ENCODE measurements at regions not wholly inside any gene's neighbourhood (a gene's known extent, or its start where the extent isn't known, plus 50 kb on each side); places are given as distances from the start of the nearest gene placed in this dataset.

DNA sequence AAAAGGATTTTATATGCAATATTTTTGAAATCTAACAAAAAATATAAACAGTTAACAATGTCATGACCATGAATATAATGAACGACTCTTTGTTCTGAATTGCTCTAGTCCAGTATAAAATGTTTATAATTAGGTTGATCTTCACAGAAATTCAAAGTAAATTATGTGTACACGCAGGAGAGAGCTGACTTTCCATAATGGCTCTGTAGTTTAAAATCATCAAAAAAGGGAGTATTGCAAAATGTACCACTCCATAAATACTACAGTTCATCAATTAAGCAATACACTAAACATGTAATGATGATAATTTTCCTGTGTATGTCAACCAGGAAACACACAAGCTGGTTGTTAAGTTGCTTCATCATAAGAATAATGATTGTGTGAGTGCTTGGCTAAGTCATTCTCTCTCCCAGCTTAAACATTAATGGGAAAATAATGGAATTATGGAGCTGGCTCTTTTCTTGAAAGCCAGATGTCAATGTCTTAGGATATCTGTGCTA lies 189.5 kb upstream of the PLEKHG7 start:
- DNase-seq (ENCODE audit: low spot score): no peak
- ATAC-seq: no peak
- intact Hi-C loops (cut with DNase I): no loop called here

GRCh38 chr12:92511786-92512185 lies 191.0 kb upstream of the PLEKHG7 start:
- no peak for ATAC-seq
- intact Hi-C loops (cut with DNase I): no loop called here
- no peak for DNase-seq (ENCODE audit: low spot score)

DNA sequence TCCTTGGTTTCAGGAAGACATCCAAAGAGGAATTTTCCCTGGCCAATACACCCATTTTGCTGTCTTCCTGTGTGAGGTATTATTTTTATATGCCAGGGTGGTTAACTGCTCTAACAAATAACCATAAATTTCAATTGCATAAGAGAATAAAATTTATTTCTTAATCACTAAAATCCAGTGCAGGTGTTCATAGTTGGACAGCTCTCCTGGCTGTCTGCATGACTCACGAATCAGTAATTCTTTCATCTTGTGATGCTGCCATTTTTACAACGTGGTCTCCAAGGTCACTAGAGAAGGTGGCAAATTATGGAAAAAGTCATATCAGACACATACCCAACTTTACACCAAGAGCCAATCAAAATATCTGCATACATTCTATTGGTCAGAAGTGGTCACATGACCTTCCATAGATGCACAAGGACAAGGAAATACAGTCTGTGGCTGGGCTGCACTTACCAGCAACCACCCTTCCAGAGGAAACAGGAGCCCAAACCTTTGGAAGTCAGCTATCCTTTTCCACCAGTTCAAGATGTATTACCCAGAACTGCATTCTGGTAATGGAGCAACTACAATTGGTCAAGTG lies 193.5 kb upstream of the PLEKHG7 start:
- intact Hi-C loops (cut with DNase I): loop anchor here (10.0 kb wide), 1 partner anchor 364 kb away; the partner anchor contains the start of gene BTG1
- no peak for DNase-seq (ENCODE audit: low spot score)
- ATAC-seq: no peak

DNA sequence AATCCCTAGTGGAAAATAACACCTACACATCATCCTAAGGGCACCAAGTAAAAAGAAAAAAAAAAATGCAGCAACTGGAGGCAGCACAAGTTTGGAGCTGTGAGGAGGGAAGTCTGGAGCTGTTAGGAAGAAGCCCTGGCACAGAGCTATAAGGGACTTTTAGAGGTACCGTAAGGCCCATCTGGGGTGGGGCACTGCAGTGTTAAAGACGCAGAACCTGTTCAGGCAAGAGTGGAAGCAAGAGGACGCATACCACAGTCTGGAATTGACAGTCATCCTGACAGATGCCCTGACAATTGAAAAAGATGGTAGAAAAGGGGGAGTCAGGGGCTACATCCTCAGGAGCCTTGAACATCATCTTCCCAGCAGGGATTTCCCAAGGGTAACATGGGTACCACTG lies 195.9 kb upstream of the PLEKHG7 start:
- no peak for ATAC-seq
- no peak for DNase-seq (ENCODE audit: low spot score)
- intact Hi-C loops (cut with DNase I): loop anchor here (10.0 kb wide), 1 partner anchor 362 kb away; the partner anchor contains the start of gene BTG1

GRCh38 chr12:92506460-92506859 lies 196.3 kb upstream of the PLEKHG7 start:
- DNase-seq (ENCODE audit: low spot score): no peak
- intact Hi-C loops (cut with DNase I): loop anchor here (10.0 kb wide), 1 partner anchor 362 kb away; the partner anchor contains the start of gene BTG1
- no peak for ATAC-seq

DNA sequence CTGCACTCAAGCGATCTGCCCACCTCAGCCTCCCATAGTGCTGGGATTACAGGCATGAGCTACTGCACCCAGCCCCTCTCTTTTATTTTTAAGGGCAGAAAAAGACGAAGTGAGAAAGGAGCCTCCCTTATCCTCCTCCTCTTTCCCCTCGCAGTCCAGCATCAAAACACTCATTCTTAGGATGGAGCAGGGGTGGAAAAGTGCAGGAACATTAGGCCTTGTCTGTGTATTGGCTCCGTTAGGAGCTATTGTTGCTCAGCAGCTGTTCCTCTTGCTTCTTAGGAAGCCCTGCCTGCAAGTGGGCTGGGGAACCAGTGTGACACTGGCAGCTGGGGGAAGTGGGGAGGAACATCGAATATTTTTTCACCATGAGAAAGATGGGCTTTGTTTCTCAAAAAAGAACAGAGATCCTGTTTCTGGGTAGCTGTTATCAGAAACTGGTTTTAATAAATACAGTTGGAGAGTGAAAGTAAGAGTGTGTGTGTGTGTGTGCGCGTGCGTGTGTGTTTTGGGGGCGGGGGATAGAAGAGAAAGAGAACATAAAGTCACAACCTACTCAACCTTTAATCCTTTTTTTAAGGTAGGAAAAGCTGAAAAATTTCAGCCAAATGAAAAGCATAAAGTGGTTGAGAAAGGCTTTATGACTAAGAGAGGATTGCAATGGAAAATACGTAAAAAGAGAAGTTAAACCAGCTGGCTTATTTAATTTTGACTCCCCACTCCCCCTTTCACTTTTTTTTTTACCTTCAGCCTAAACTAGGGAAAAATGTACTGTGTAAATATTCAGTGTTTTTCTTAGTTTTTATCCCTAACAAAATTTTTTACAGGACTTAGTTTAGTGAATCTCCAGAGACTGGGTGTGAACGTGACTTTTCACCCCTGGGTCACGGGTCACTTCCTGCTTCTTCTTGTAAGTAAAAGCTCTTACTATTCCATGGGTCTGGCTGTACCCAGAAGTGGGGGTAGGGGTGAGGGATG lies 197.2 kb upstream of the PLEKHG7 start:
- intact Hi-C loops (cut with DNase I): loop anchor here (10.0 kb wide), 1 partner anchor 361 kb away; the partner anchor contains the start of gene BTG1
- DNase-seq (ENCODE audit: low spot score) (peak; percentile 91), ATAC-seq (peak; percentile 79)

- ATAC-seq (no peak), DNase-seq (ENCODE audit: low spot score) (peak; percentile 66)
- intact Hi-C loops (cut with DNase I): loop anchor here (10.0 kb wide), 1 partner anchor 360 kb away; the partner anchor contains the start of gene BTG1
Observed at GRCh38 chr12:92504594-92504981, 198.2 kb upstream of the PLEKHG7 start.

DNA sequence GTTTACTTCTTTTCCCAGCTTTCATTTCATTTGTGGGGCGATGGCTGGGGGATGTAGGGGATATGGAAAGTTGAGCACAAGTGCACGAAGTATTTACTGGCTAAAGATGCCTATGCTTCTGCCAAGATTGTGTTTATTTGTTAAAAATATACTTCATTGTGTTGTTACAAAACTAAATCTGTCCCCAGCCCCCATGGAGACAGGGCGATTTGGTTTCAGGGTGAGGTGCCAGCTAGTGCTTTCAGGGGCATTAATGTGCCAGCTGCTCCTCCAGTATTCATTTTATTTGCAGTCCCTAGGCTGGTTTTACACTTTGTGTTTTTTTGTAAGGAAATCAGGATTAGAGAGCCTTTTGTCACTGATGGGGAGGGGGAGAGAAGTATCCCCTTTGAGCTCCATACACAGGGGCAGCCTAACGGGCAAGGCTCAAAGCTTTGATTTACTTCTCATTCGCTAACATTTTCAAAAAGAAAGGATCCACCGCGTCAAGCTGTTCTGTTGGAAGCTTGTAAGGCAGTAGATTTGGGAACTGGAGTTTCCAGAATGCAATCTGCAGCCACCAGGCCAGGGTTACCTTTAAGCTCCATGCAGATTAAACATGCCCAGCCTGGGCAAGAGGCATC lies 198.7 kb upstream of the PLEKHG7 start:
- no peak for DNase-seq (ENCODE audit: low spot score)
- intact Hi-C loops (cut with DNase I): loop anchor here (10.0 kb wide), 1 partner anchor 359 kb away; the partner anchor contains the start of gene BTG1
- ATAC-seq: no peak

DNA sequence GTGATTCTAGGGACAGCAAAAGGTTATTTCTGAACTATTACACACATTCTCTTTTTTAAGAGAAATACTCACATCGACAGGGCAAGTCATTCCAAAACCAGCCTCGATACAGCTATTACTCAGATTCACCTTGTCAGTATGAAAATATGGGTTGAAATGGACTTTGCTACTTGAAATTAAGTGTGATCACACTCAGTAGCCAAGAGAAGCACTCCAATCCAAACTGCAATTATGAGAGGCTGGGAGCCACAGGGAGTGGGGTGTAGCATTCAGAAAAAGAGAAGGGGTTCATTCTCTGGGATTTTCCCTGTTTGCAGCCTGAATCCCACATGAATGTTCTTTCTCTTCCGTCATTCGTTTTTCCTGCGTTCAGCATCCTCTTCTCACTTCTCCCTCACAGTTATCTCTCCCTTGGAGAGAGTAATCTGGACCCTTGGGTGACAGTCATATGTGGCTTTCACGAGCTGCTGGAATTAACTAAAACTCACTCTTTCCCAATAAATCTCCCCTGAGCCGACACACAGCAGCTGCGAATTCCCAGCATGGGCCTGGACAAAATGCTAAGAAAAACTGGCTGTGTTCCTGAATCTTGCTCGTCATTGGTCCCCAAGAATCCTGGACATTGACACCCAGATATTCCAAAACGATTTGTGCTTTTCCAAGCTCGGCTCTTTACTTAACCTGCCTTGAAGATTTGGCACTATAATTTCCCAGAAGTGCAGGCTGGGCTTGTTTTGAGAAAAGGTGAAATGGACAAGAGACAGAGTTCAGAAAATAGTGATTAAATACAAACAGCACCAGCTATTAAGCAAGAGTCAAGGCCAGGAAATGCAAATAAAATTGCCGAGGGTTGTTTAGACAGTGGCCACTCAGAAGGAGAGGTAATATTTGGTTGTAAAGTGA lies 199.5 kb upstream of the PLEKHG7 start:
- intact Hi-C loops (cut with DNase I): loop anchor here (10.0 kb wide), 1 partner anchor 358 kb away; the partner anchor contains the start of gene BTG1
- ATAC-seq (peak; percentile 53), DNase-seq (ENCODE audit: low spot score) (no peak)

GRCh38 chr12:92502417-92503028 lies 200.3 kb upstream of the PLEKHG7 start:
- DNase-seq (ENCODE audit: low spot score): no peak
- intact Hi-C loops (cut with DNase I): loop anchor here (10.0 kb wide), 1 partner anchor 358 kb away; the partner anchor contains the start of gene BTG1
- no peak for ATAC-seq

GRCh38 chr12:92496790-92497189 lies 206.0 kb upstream of the PLEKHG7 start:
- intact Hi-C loops (cut with DNase I): no loop called here
- no peak for DNase-seq (ENCODE audit: low spot score)
- ATAC-seq: no peak

DNA sequence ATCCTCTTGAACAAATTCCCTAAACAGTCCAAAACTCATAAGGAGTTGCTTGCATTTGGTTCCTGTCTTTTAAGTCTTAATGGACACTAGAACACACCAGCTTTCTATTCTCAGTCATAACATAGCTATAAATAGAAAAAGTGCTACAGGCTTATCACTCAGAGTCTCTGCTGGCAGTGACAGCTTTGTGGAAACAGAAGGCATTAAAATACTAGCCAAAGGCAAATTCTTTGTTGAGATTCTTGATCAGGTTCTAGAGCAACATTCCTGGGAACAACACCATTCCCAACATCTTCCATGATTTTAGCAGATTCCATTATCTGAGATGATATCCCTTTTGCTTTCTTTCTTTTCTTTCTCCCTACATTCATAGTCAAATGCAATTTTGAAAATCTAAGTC lies 207.7 kb upstream of the PLEKHG7 start:
- no peak for DNase-seq (ENCODE audit: low spot score)
- intact Hi-C loops (cut with DNase I): no loop called here
- no peak for ATAC-seq

DNA sequence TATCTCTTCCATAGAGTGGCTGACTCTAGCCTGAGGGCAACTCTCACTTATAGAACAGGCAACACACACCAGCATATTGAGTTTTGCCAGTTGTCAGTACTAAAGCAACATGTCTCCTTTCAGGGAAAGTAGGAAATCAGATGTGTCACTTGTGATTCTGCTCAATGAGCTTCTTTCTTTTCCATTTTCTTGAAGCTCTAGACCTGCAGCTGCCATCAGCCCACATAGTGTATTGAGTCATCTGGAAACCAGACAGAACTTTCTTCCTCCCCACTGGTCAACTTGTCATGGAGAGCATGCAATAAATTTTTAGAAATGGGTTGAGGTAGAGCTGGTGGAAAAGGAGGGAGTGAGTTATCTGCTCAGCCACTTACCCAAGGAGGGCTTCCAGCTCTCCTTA lies 209.0 kb upstream of the PLEKHG7 start:
- ATAC-seq (no peak), DNase-seq (ENCODE audit: low spot score) (no peak)
- intact Hi-C loops (cut with DNase I): no loop called here

DNA sequence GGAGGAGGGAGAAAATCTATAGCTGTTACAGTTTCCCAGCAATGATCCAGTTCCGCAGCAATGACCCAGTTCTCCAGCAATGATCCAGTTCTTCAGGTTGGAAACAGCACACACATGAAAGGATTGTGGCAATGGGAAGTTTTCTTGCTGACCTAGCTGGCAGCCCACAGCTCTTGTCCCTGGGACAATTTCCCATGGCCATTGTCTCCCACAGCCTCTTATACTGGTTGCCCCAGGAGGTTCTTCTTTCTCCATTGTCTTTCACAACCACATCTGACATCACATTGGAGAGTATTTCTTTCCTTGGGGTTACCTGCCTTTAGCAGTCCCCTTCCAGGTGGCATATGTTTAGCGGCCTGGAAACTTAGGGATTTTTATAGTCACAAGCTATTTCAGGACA lies 209.8 kb upstream of the PLEKHG7 start:
- intact Hi-C loops (cut with DNase I): no loop called here
- ATAC-seq (no peak), DNase-seq (ENCODE audit: low spot score) (no peak)

DNA sequence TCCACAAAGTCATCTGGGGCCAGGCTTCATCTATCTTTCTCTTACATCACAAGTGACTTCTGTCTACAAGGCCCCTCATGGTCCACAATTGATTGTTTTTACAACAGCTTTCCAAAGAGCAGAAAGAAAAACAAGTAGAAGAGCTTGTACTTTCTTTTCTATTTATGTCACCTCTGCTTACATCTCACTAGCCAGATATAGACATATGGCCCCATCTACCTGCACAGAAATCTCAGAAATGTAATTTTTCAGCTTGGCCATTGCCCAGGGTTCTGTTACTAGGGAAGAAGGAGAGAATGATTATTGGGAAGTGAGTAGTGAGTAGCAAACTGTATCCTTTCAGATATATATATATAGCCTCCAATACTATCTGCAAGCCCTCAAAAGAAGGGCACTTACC lies 210.5 kb upstream of the PLEKHG7 start:
- DNase-seq (ENCODE audit: low spot score): no peak
- ATAC-seq: no peak
- intact Hi-C loops (cut with DNase I): no loop called here

DNA sequence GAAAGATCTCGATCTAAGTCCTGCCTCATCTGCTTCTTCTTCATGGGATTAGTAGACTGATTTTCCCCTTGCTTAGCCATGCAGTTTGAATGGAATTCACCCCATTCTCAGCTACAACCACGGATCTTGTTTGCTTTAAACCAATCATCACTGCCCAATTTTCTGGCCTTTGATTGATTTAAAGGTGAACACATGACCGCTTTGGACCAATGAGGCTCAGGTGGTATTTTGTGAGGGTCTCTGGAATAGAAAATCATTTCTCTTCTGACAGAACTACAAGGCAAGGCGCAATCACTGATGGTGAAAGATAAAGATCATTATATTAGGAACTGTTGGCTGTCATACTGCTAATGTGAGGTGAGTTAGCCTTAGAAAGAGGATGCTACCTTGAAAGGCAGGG lies 213.0 kb upstream of the PLEKHG7 start:
- ATAC-seq (no peak), DNase-seq (ENCODE audit: low spot score) (no peak)
- intact Hi-C loops (cut with DNase I): no loop called here

GRCh38 chr12:92488735-92489134 lies 214.1 kb upstream of the PLEKHG7 start:
- intact Hi-C loops (cut with DNase I): no loop called here
- no peak for ATAC-seq
- no peak for DNase-seq (ENCODE audit: low spot score)

DNA sequence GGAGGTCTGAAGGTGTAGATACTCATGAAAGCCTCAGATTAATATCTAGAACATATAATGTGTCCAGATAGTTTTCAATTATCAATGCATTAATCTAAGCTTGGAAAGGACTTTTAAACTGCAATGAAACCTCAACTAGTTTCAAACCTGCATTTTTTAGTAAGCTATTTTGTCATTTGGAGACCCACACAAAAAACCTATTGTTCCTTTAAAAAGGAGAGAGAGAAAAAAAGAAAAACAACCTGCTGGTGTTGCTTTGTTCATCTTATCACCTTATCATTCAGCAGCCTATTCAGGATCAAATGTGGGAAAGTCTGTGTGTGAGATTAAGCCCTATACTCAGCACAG lies 215.7 kb upstream of the PLEKHG7 start:
- ATAC-seq (no peak), DNase-seq (ENCODE audit: low spot score) (no peak)
- intact Hi-C loops (cut with DNase I): no loop called here
